Natural killer cell treated with Interleukin-12 subunit alpha and Interleukin-12 subunit beta and Interleukin-15 and Interleukin-18, amount 100 ng/mL, for 72 hours (primary cell): ENCODE measurements at regions not wholly inside any gene's neighbourhood (a gene's known extent, or its start where the extent isn't known, plus 50 kb on each side); places are given as distances from the start of the nearest gene placed in this dataset.

ENCODE experiments used
- ATAC-seq, 2 donors: fragments of 150-1000 bp; cut with Tn5 transposase in 1 of 2; sonication (Bioruptor Pico), chemical (Tn5 transposase) in 1 of 2; 2 replicates each; pipeline ENCODE4 v1.10.0; 2021
- DNase-seq: peaks from one replicate; pipeline ENCODE4 v3.0.0; 2022; ENCODE audit warnings: low spot score
- H3K27ac Mint-ChIP-seq, 2 donors: 1 replicate in 1 of 2; 2 replicates in 1 of 2; pipeline ENCODE4 v1.8.0; 2022; ENCODE audit warnings: mixed read lengths in 2 of 2, mild to moderate bottlenecking in 1 of 2, moderate library complexity in 1 of 2
- H3K27me3 Mint-ChIP-seq, 2 donors: 1 replicate in 1 of 2; 2 replicates in 1 of 2; pipeline ENCODE4 v1.8.0; 2022; ENCODE audit warnings: mixed read lengths in 2 of 2
- H3K36me3 Mint-ChIP-seq: one replicate; pipeline ENCODE4 v1.8.0; 2022; ENCODE audit warnings: mixed read lengths
- H3K4me1 Mint-ChIP-seq, 2 donors: 1 replicate in 1 of 2; 2 replicates in 1 of 2; pipeline ENCODE4 v1.8.0; 2022; ENCODE audit warnings: low read depth in 2 of 2, mixed read lengths in 2 of 2, mild to moderate bottlenecking in 1 of 2
- H3K4me3 Mint-ChIP-seq: one replicate; pipeline ENCODE4 v1.8.0; 2022; ENCODE audit warnings: mixed read lengths
- H3K9me3 Mint-ChIP-seq: 2 replicates; pipeline ENCODE4 v1.8.0; 2022; ENCODE audit warnings: mixed read lengths

- no peak overlapping the region for H3K27ac Mint-ChIP-seq
- ATAC-seq, result no peak
- peaks cover 10% of the 10 kb centered on the region for H3K9me3 Mint-ChIP-seq
- no peak for DNase-seq
- H3K4me3 Mint-ChIP-seq, result no peak overlapping the region
- H3K4me1 Mint-ChIP-seq, result no peaks in the 10 kb centered on the region
- H3K27me3 Mint-ChIP-seq, result no peaks in the 10 kb centered on the region
- no peaks in the 10 kb centered on the region for H3K36me3 Mint-ChIP-seq
These were observed 1044.9 kb downstream of the BRINP3 start for GRCh38 chr1:189432753-189433152.

GRCh38 chr1:189434461-189434860, 1043.2 kb downstream of the BRINP3 start:
- Mint-ChIP-seq H3K4me1 (no peaks in the 10 kb centered on the region), H3K4me3 (no peak overlapping the region), H3K27me3 (no peaks in the 10 kb centered on the region), H3K9me3 (peaks cover 7% of the 10 kb centered on the region), H3K36me3 (no peaks in the 10 kb centered on the region), H3K27ac (no peak overlapping the region)
- ATAC-seq, result no peak
- DNase-seq, result no peak

DNA sequence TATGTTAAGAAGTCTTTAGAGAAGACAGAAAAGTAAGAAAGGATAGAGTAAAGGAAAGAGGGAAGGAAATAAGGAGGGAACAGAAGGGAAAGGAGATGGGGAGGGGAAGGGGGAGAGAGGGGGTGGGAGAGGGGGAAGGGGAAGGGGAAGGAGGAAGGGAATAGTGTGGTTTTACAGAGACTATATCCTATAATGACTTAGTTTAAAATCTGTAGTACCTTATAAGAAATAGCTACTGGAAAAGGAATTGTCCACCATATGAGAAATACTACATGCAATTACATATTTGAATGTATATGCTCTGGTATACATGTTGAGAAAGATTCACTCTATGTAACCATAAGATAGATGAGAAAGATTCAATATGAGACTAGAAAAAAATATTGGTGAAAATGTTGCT, 1042.3 kb downstream of the BRINP3 start:
- Mint-ChIP-seq H3K9me3 (peaks cover 11% of the 10 kb centered on the region), H3K36me3 (no peaks in the 10 kb centered on the region), H3K27ac (no peak overlapping the region), H3K4me3 (no peak overlapping the region), H3K27me3 (no peaks in the 10 kb centered on the region), H3K4me1 (no peaks in the 10 kb centered on the region)
- DNase-seq, result no peak
- no peak for ATAC-seq

GRCh38 chr1:189438808-189439207, 1038.9 kb downstream of the BRINP3 start:
- H3K4me1 Mint-ChIP-seq, result no peaks in the 10 kb centered on the region
- H3K27me3 Mint-ChIP-seq, result no peaks in the 10 kb centered on the region
- no peak for DNase-seq
- H3K27ac Mint-ChIP-seq, result no peak overlapping the region
- ATAC-seq, result no peak
- peaks cover 16% of the 10 kb centered on the region for H3K9me3 Mint-ChIP-seq
- H3K4me3 Mint-ChIP-seq, result no peak overlapping the region
- no peaks in the 10 kb centered on the region for H3K36me3 Mint-ChIP-seq

GRCh38 chr1:189463166-189463565, 1014.5 kb downstream of the BRINP3 start:
- Mint-ChIP-seq H3K36me3 (peaks cover 6% of the 10 kb centered on the region), H3K27ac (no peak overlapping the region), H3K4me3 (no peak overlapping the region), H3K4me1 (no peaks in the 10 kb centered on the region), H3K27me3 (no peaks in the 10 kb centered on the region), H3K9me3 (peaks cover 12% of the 10 kb centered on the region)
- no peak for ATAC-seq
- no peak for DNase-seq

- H3K9me3 Mint-ChIP-seq, result peaks cover 17% of the 10 kb centered on the region
- ATAC-seq (no peak), DNase-seq (no peak)
- H3K27ac Mint-ChIP-seq, result no peak overlapping the region
- H3K27me3 Mint-ChIP-seq, result no peaks in the 10 kb centered on the region
- H3K4me1 Mint-ChIP-seq, result no peaks in the 10 kb centered on the region
- no peak overlapping the region for H3K4me3 Mint-ChIP-seq
- H3K36me3 Mint-ChIP-seq, result peaks cover 4% of the 10 kb centered on the region
These were observed 980.9 kb downstream of the BRINP3 start for GRCh38 chr1:189496768-189497167.

DNA sequence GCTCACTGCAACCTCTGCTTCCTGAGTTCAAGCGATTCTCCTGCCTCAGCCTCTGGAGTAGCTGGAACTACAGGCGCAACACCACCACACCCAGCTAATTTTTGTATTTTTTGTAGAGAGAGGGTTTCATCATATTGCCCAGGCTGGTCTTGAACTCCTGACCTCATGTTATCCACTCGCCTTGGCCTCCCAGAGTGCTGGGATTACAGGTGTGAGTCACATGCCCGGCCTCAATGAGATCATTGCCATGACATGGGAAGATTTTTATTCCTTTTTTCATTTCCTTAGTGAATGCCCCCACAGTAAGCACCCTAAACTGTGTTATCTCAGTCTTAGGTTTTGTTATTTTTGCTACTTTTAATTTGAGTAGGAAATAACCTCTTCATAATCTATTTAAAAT, 977.9 kb downstream of the BRINP3 start:
- H3K9me3 Mint-ChIP-seq, result peaks cover 20% of the 10 kb centered on the region
- no peaks in the 10 kb centered on the region for H3K27me3 Mint-ChIP-seq
- no peaks in the 10 kb centered on the region for H3K4me1 Mint-ChIP-seq
- H3K27ac Mint-ChIP-seq, result no peak overlapping the region
- ATAC-seq (no peak), DNase-seq (no peak)
- no peak overlapping the region for H3K4me3 Mint-ChIP-seq
- peaks cover 4% of the 10 kb centered on the region for H3K36me3 Mint-ChIP-seq

GRCh38 chr1:189500778-189501177, 976.9 kb downstream of the BRINP3 start:
- DNase-seq, result no peak
- no peak for ATAC-seq
- H3K4me1 Mint-ChIP-seq, result no peaks in the 10 kb centered on the region
- no peak overlapping the region for H3K4me3 Mint-ChIP-seq
- H3K9me3 Mint-ChIP-seq, result peaks cover 25% of the 10 kb centered on the region
- H3K27ac Mint-ChIP-seq, result no peak overlapping the region
- peaks cover 6% of the 10 kb centered on the region for H3K36me3 Mint-ChIP-seq
- H3K27me3 Mint-ChIP-seq, result no peaks in the 10 kb centered on the region

DNA sequence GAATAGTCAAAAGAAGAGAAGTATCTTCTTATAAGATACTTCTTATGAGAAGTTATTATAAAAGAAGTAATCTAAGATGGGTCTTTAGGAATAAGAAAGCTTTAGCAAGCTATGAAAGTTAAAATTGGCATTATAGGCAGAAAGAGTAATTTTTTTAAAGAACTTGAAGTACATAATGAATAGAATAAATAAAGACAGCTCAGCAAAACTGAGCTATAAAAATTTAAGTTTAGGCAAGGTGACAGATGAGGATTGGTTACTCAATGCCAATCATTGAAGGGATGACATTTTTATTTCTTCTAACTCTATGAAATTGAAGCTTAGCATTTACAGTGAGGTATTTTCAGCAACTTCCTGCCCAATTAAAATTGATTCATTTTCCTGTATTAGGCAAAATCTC, 966.8 kb downstream of the BRINP3 start:
- H3K9me3 Mint-ChIP-seq, result peaks cover 19% of the 10 kb centered on the region
- no peak overlapping the region for H3K27ac Mint-ChIP-seq
- no peaks in the 10 kb centered on the region for H3K27me3 Mint-ChIP-seq
- ATAC-seq (no peak), DNase-seq (no peak)
- H3K4me3 Mint-ChIP-seq, result no peak overlapping the region
- peaks cover 7% of the 10 kb centered on the region for H3K36me3 Mint-ChIP-seq
- H3K4me1 Mint-ChIP-seq, result no peaks in the 10 kb centered on the region

- DNase-seq (no peak), ATAC-seq (no peak)
- H3K4me1 Mint-ChIP-seq, result no peaks in the 10 kb centered on the region
- peaks cover 7% of the 10 kb centered on the region for H3K36me3 Mint-ChIP-seq
- no peaks in the 10 kb centered on the region for H3K27me3 Mint-ChIP-seq
- no peak overlapping the region for H3K4me3 Mint-ChIP-seq
- H3K9me3 Mint-ChIP-seq, result peaks cover 34% of the 10 kb centered on the region
- H3K27ac Mint-ChIP-seq, result no peak overlapping the region
These were observed 964.6 kb downstream of the BRINP3 start for GRCh38 chr1:189513091-189513490.

DNA sequence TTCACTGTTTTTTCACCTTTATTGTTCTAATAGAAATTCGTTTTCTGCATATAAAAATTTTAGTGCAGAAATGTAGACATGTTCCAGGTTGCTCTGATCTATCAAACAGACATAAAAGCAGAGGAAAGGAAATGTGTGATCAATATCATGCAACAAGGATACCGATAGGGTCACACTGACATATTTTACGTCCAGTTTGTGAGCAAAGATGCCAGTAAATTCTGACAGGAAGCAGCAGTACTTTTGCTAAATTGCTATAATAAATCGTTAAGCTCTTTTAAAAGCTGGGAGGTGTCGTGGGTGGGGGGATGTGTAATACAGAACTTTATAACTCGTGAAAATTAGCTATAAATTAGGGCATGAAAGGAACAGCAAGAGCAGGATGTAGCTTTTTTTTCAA, 955.2 kb downstream of the BRINP3 start:
- DNase-seq, result no peak
- H3K36me3 Mint-ChIP-seq, result peaks cover 10% of the 10 kb centered on the region
- no peak overlapping the region for H3K27ac Mint-ChIP-seq
- no peak for ATAC-seq
- no peaks in the 10 kb centered on the region for H3K4me1 Mint-ChIP-seq
- H3K27me3 Mint-ChIP-seq, result no peaks in the 10 kb centered on the region
- H3K4me3 Mint-ChIP-seq, result no peak overlapping the region
- H3K9me3 Mint-ChIP-seq, result peaks cover 17% of the 10 kb centered on the region

GRCh38 chr1:189524501-189524900, 953.2 kb downstream of the BRINP3 start:
- no peak overlapping the region for H3K27ac Mint-ChIP-seq
- no peak overlapping the region for H3K4me3 Mint-ChIP-seq
- peaks cover 10% of the 10 kb centered on the region for H3K36me3 Mint-ChIP-seq
- peaks cover 15% of the 10 kb centered on the region for H3K9me3 Mint-ChIP-seq
- DNase-seq (no peak), ATAC-seq (no peak)
- H3K27me3 Mint-ChIP-seq, result no peaks in the 10 kb centered on the region
- H3K4me1 Mint-ChIP-seq, result no peaks in the 10 kb centered on the region

- DNase-seq (no peak), ATAC-seq (no peak)
- H3K9me3 Mint-ChIP-seq, result peaks cover 24% of the 10 kb centered on the region
- no peaks in the 10 kb centered on the region for H3K27me3 Mint-ChIP-seq
- H3K4me3 Mint-ChIP-seq, result no peak overlapping the region
- peaks cover 10% of the 10 kb centered on the region for H3K36me3 Mint-ChIP-seq
- H3K27ac Mint-ChIP-seq, result no peak overlapping the region
- H3K4me1 Mint-ChIP-seq, result no peaks in the 10 kb centered on the region
These were observed 947.5 kb downstream of the BRINP3 start for GRCh38 chr1:189530162-189530561.

- no peak for ATAC-seq
- Mint-ChIP-seq H3K36me3 (no peaks in the 10 kb centered on the region), H3K4me1 (no peaks in the 10 kb centered on the region), H3K27me3 (no peaks in the 10 kb centered on the region), H3K4me3 (no peak overlapping the region), H3K27ac (no peak overlapping the region), H3K9me3 (peaks cover 10% of the 10 kb centered on the region)
- no peak for DNase-seq
These were observed 939.4 kb downstream of the BRINP3 start for GRCh38 chr1:189538271-189538670.

- peaks cover 10% of the 10 kb centered on the region for H3K9me3 Mint-ChIP-seq
- H3K36me3 Mint-ChIP-seq, result no peaks in the 10 kb centered on the region
- no peaks in the 10 kb centered on the region for H3K27me3 Mint-ChIP-seq
- H3K4me1 Mint-ChIP-seq, result no peaks in the 10 kb centered on the region
- no peak overlapping the region for H3K27ac Mint-ChIP-seq
- DNase-seq (no peak), ATAC-seq (no peak)
- no peak overlapping the region for H3K4me3 Mint-ChIP-seq
These were observed 927.2 kb downstream of the BRINP3 start for GRCh38 chr1:189550498-189550897.
